ENCODE measurements at regions not wholly inside any gene's neighbourhood (a gene's known extent, or its start where the extent isn't known, plus 50 kb on each side); places are given as distances from the start of the nearest gene placed in this dataset.
"Not testable (repeated sequence)": the region's sequence is repeated elsewhere in the genome, so short reads cannot be mapped to it uniquely, and the experiment has no call there.

GRCh38 chr20:12577213-12577612 is 431.6 kb upstream of the SPTLC3 start:
- DNase-seq (ENCODE audit: low read depth, low spot score) = no peak

GRCh38 chr20:12581644-12582289 is 427.0 kb upstream of the SPTLC3 start:
- no peak for DNase-seq (ENCODE audit: low read depth, low spot score)

GRCh38 chr20:12582710-12583109 is 426.1 kb upstream of the SPTLC3 start:
- DNase-seq (ENCODE audit: low read depth, low spot score) = not testable (repeated sequence)

DNA sequence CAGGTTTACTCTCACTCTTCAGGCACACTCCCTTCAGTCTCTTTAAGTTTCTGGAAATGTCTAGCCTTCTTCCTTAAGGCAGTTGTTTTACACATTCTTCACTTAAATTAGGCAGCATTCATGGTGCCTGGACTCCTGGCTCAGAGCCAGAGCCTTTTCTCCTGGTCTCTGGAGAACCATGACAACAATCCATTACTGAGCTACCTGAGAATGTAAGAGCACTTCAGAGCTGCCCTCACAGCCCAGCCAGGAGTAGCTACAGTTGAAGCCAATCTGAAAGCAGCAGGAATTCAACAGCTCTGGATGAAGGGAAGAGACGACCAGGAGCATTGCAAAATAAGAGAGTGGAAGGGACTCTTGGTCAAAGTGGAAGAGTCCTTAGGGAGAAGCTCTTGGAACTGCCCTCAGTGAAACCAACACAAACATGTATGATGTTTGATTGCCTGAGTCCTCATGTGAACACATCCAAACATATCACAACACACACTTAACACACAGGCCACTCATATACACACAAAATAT is 416.8 kb upstream of the SPTLC3 start:
- no peak for DNase-seq (ENCODE audit: low read depth, low spot score)

GRCh38 chr20:12592756-12593155 is 416.0 kb upstream of the SPTLC3 start:
- DNase-seq (ENCODE audit: low read depth, low spot score) = no peak

- no peak for DNase-seq (ENCODE audit: low read depth, low spot score)
These were observed 415.4 kb upstream of the SPTLC3 start for GRCh38 chr20:12593342-12593873.

- no peak for DNase-seq (ENCODE audit: low read depth, low spot score)
These were observed 414.2 kb upstream of the SPTLC3 start for GRCh38 chr20:12594410-12595088.

DNA sequence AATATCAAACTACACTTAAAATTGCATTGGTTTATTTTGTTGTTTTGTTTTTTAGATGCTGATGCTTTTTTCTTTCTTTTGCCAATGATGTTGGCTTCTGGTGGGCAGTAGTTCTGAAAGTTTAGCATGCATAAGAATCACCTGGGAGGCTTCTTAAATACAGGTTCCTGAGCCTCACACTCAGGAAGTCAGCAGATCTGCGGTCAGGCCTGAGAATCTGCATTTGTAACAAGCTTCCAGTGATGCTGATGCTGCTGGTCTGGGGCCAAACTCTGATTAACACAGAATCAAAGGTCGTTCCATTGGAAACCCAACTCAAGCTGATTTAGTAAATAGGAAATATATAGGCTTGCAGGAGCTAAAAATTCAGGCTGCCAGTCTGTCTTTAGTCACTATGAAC is 412.9 kb upstream of the SPTLC3 start:
- DNase-seq (ENCODE audit: low read depth, low spot score) = no peak

GRCh38 chr20:12596863-12597262 is 411.9 kb upstream of the SPTLC3 start:
- no peak for DNase-seq (ENCODE audit: low read depth, low spot score)

GRCh38 chr20:12597551-12597950 is 411.2 kb upstream of the SPTLC3 start:
- DNase-seq (ENCODE audit: low read depth, low spot score) = no peak

DNA sequence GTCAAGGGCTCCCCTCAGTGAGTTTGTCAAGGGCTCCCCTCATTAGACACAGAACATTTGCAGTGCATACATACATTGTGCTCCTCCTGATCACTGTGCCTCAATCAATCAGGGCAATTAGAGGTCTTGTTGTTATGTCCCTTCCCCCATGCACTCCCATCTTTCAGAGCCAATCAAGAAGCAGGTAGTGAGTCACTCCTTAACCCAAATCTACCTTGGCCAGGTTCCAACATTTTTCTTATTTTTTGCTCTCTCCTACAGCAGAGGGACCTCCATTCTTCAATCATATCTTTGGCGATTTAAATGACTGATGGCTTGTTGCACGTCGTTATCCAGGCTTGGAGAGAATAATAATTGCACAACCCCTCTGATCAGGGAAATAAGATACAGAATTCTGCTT is 409.9 kb upstream of the SPTLC3 start:
- DNase-seq (ENCODE audit: low read depth, low spot score) = no peak

GRCh38 chr20:12599494-12599893 is 409.3 kb upstream of the SPTLC3 start:
- no peak for DNase-seq (ENCODE audit: low read depth, low spot score)

DNA sequence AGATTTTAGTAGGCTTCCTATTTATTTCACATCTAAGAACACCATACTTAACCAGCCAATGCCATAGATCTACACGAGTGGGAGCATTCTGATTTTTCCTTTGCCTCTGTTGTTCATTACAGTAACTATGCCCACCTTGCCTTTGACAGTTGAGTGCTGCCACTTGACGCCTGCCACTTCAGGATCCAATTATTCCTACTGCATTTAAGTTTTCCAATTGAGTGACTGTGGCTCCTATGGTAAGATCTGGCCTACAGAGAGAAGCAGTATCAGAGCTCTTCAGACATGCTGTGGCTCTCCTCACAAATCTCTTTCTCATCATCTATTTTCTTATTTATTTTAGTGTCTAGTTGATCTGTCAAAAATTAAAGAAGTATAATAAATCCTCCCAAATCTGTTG is 403.0 kb upstream of the SPTLC3 start:
- no peak for DNase-seq (ENCODE audit: low read depth, low spot score)

GRCh38 chr20:12610871-12611270 is 397.9 kb upstream of the SPTLC3 start:
- no peak for DNase-seq (ENCODE audit: low read depth, low spot score)

GRCh38 chr20:12614764-12615163 is 394.0 kb upstream of the SPTLC3 start:
- no peak for DNase-seq (ENCODE audit: low read depth, low spot score)

- DNase-seq (ENCODE audit: low read depth, low spot score) = no peak
These were observed 391.7 kb upstream of the SPTLC3 start for GRCh38 chr20:12617076-12617475.

- no peak for DNase-seq (ENCODE audit: low read depth, low spot score)
These were observed 384.9 kb upstream of the SPTLC3 start for GRCh38 chr20:12623870-12624269.

DNA sequence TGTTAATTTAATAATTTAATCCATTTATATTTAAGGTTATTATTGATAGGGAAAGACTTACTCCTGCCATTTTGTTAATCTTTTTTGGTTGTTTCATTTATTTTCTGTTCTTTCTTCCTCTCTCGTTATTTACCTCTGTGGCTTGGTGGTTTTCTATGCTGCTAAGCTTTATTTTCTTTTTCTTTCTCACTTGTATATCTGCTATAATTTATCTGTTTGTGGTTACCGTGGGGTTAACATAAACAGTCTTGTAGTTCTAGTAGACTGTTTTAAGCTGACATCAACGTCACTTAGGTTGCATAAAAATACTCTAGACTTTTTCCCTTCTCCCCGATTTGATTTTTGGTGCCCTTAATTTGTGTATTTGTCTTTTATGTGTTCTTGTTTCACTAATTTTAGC is 381.3 kb upstream of the SPTLC3 start:
- no peak for DNase-seq (ENCODE audit: low read depth, low spot score)

DNA sequence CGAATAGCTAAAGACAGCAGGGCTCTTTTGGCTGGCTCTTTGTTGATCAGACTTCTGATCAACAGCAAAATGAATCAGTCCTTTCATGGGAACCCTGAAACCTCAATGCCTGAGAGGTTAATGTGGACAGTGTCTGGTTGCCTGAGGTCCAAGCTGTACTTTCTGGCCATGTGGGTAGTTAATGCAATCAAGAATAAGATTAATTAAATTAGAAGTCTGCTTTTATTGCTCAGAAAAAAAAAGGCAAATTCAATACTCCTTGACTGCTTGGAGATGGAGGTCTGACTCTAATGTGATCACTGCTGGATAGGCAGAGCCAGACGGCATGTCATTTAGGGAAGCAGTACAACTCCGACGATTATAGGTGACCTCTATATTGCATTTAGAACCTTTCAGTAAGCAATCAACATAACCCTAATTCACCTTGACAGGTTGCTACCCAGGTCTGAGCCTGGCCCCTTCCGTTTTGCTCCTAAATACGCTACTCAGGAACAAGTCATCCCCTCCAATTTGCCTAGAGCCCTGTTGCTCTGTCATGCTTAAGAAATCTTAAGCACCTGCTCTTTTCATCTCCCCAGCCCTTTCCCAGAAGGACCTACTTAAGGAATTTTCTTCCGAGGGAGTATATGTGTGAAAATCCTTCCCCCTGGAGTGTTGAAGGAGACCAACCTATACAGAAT is 370.0 kb upstream of the SPTLC3 start:
- no peak for DNase-seq (ENCODE audit: low read depth, low spot score)

GRCh38 chr20:12640251-12640650 is 368.5 kb upstream of the SPTLC3 start:
- DNase-seq (ENCODE audit: low read depth, low spot score) = no peak

DNA sequence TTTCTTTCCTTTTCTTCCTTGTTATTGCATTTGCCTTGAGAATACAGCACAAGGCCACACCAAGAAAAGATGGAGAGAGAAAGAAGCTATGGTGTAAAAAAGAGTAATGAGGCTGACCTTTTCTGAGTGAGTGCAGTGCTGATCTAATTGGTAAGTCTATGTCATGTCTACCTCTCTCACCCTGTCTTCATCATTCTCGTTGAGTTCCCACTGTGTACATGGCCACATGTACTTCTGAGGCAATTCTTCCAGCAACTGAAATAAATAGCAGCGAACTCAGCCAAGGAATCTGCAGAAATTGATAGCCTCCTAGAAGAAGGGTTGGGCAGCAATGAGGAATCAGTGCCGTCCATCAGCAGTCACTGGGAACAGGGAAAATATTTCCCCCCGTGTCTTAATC is 367.2 kb upstream of the SPTLC3 start:
- DNase-seq (ENCODE audit: low read depth, low spot score) = no peak

GRCh38 chr20:12644461-12644860 is 364.3 kb upstream of the SPTLC3 start:
- DNase-seq (ENCODE audit: low read depth, low spot score) = no peak
